ENCODE measurements at regions not wholly inside any gene's neighbourhood (a gene's known extent, or its start where the extent isn't known, plus 50 kb on each side); places are given as distances from the start of the nearest gene placed in this dataset.
A peak's percentile ranks its signal among the peaks of the same experiment; 100 is the strongest.

GRCh38 chr20:54272901-54273488 is 65.1 kb downstream of the PFDN4 start:
- no peak for DNase-seq

DNA sequence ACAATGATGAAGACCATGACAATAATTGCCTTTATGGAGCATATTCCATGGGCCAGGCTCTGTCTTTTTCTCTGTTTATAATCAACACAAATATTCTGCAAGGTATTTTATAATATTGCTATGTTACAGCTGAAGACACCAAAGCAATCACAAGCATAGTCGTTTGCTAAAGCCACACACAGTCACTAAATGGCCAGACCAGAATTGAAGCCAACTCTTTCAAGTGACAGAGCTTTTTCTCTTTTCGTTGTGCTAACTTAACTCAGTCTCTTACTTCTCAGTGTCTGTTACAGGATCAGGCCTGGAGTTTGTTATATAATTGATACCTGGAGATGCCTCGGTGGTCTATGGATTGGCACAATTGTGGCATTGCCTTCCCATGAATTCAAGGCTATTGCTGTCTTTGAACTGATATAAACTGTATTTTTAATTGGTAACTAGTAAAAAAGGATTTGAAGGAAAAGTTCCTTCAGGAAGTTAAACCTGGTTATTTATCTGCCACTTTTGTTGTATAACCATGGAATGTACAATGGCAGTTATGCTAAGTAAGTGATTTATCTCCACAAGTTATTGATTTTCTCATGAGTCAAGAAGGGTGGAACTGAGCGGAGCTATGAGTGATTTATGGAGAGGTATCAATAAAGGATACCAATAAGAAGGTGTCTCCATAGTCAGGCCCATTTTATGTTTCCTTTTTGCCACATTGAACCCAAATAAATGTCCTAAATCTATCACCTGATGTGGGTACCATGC is 67.6 kb downstream of the PFDN4 start:
- no peak for DNase-seq

GRCh38 chr20:54276577-54277169 is 68.8 kb downstream of the PFDN4 start:
- DNase-seq: no peak

- DNase-seq: no peak
These were observed 70.4 kb downstream of the PFDN4 start for GRCh38 chr20:54278262-54278661.

- no peak for DNase-seq
These were observed 74.7 kb downstream of the PFDN4 start for GRCh38 chr20:54282625-54283024.

DNA sequence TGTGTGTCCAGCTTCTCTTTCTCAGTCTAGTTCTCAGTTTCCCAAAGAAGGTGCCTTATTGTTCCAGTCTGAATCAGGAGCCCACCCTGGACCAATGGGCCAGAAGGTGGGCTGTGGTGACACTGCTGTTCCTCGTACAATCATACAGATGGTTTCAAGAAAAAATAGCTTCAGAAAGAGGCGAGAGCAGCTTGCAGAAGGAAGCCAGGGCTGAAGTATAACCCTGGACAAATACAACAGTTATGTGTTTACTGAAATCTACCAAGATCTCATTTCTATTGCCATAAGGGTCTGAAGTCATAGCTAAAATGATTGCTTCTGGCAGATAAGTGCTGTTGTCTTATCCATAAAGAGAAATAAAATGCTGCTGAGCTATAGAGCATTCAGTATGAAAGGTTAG is 75.4 kb downstream of the PFDN4 start:
- DNase-seq: no peak

DNA sequence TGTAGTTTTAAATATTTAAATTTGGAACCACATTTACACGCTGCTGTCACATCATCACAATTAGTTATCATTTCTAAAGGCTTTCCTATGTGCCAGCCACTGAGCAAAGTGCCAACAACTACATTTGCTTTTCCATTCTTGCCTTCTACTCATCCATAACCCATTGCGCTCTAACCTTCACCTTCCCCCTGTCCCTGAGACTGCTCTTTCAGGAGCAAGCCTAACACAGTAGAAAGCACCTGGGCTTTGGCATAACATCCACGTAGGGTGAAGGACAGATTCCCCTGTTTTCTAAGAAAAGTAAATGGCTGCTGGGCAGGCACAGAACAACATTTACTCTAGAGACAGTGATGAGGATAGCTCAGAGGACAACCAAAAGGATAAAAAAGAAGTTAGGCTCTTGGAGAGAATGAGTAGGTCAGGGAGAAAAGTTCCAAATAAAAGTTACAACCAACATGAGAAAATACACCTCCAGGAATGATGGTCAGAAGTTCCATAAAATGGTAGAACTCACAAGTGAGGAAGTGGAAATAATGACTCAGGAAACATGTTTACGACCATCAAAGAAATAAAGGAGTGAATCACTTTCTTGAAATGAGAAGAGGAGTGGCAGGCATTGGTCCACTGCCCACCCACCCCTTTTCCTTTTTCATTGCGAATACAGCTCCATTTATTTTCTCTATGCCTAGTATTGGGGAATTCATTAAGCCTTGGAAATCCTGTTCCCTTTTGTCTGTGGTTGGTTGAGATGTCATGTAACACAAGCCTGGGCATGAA is 77.2 kb downstream of the PFDN4 start:
- DNase-seq: no peak

DNA sequence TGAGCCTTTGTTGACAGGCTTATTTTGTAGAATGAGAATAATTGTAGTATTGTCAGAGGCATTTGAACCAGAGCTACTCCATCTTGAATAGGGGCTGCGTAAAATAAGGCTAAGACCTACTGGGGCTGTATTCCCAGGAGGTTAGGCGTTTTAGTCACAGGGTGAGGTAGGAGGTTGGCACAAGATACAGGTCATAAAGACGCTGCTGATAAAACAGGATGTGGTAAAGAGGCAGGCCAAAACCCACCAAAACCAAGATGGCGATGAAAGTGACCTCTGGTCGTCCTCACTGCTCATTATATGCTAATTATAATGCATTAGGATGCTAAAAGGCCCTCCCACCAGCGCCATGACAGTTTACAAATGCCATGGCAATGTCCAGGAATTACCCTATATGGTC is 82.7 kb downstream of the PFDN4 start:
- no peak for DNase-seq

DNA sequence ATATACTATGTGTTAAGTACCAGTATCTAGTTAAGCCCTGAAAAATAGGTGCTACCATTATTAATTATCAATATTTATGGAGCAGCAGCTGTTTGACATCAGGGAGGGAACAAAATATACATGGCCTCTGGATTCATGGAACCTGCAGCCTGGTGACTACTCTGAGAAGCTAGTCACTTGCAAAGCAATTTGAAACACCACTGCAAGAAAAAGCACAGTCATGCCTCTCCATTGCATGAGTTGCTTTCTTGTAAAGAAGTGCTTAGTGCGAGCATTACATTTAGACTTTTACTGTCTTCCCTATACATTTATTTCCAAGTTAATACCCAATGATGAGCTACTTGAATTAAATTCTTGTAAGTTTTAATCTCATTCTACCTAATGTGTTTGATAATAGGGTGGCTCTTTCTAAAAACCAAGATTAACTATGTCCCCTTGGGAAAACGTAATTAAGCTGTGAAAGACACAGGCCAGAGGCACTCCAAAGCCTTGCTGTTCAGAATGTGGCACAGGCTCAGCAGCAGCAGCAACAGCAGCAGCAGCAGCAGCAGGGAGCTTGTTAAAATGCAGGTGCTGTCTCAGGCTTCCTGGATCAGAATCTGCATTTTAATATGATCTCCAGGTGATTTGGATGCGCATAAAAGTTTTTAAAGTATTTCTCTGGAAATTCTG is 83.6 kb downstream of the PFDN4 start:
- DNase-seq: no peak

GRCh38 chr20:54292185-54292584 is 84.3 kb downstream of the PFDN4 start:
- no peak for DNase-seq

GRCh38 chr20:54293526-54293925 is 85.6 kb downstream of the PFDN4 start:
- DNase-seq: no peak

GRCh38 chr20:54294094-54294493 is 86.2 kb downstream of the PFDN4 start:
- no peak for DNase-seq

DNA sequence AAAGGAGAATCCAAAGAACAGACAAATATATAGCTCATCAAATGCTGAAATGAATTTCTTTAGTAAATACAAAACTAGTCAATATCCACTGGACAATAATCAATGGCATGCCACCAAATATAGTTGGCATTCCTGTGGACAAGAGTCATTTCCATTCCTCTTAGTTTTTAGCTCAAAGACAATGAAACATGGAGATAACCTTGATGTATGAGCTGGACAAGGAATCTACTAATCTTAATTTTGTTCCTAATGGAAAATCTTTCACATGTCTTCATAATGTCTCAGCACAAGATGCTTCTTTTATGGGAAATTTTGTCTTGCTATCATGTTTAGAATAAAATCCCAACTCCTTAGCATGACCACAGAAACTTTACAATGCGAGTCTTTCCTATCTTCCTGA is 87.8 kb downstream of the PFDN4 start:
- DNase-seq: no peak

DNA sequence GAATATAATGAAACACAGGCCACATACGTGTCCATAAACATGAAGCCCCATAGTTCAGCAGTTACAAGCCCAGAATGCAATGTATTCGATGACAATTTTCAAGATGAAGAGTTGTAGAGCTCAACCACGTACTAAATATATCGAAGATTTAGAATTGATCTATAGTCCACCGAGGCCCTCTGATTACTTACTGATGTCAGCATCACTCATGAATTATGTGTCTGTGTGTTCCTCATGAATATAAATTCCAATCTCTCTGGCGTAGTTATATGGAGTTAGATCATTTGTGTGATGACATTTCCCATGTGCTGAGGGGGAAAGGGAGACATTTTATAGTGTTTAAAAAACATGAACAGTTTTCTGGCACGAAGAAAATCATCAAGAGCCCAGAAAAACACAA is 97.5 kb downstream of the PFDN4 start:
- DNase-seq: peak; percentile 45

DNA sequence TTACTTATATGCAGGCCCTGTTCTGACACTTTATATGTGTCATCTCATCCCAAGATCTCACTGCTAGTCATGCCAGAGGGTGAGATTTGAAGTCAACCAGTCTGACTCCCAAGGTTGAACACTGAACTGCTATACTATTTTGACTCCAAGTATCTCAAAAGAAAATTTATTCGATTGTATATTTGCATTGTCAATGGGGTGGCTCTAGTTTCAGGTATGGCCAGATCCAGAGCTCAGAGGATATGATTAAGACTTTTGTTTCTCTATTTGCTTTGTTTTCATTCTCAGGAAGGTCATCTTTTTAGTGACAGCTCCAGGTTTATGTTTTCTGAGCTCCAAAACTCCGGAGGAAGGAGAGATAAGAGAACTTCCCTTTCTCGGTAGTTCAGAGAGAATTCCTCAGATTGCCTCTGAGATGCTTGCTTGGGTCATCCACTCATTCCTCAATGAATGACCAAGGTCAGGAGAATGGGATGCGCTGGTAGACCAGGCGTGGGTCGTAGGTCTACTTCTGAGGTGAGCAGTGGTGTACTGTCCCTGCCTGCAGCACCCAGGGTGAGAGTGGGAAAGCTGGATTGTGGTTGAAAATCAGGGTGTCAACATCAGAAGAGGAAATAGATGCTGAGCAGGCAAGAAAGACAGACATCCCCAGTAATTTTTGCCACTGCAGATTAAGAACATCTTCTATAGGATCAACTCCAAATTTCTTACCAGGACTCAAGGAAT is 99.3 kb downstream of the PFDN4 start:
- no peak for DNase-seq

- no peak for DNase-seq
These were observed 100.9 kb downstream of the PFDN4 start for GRCh38 chr20:54308804-54309203.

- no peak for DNase-seq
These were observed 111.0 kb downstream of the PFDN4 start for GRCh38 chr20:54318892-54319291.

- peak; percentile 77 for DNase-seq
These were observed 112.3 kb downstream of the PFDN4 start for GRCh38 chr20:54320148-54320607.

GRCh38 chr20:54321352-54322087 is 113.6 kb downstream of the PFDN4 start:
- DNase-seq: no peak

- DNase-seq: peak; percentile 46
These were observed 115.4 kb downstream of the PFDN4 start for GRCh38 chr20:54323227-54323734.

DNA sequence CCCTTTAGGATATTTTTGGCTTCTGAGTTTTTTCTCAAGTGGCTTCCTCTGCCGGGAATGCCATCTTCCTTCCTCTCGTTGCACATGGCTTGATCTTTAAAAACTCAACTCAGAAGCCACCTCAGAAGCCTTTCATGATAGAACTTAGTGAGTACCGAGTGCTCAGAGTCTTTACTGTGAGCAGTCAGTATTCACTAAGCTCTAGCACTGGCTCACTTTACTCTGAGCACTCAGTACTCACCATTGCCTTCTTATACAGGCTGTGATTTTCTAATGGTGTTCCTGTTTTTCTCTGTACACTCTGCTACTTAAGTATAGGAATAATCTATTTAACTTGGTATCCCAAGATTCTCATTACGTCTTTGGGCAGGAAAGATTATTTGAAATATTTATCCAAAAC is 116.2 kb downstream of the PFDN4 start:
- no peak for DNase-seq
